ENCODE measurements at regions not wholly inside any gene's neighbourhood (a gene's known extent, or its start where the extent isn't known, plus 50 kb on each side); places are given as distances from the start of the nearest gene placed in this dataset.
"Not testable (repeated sequence)": the region's sequence is repeated elsewhere in the genome, so short reads cannot be mapped to it uniquely, and the experiment has no call there.

DNA sequence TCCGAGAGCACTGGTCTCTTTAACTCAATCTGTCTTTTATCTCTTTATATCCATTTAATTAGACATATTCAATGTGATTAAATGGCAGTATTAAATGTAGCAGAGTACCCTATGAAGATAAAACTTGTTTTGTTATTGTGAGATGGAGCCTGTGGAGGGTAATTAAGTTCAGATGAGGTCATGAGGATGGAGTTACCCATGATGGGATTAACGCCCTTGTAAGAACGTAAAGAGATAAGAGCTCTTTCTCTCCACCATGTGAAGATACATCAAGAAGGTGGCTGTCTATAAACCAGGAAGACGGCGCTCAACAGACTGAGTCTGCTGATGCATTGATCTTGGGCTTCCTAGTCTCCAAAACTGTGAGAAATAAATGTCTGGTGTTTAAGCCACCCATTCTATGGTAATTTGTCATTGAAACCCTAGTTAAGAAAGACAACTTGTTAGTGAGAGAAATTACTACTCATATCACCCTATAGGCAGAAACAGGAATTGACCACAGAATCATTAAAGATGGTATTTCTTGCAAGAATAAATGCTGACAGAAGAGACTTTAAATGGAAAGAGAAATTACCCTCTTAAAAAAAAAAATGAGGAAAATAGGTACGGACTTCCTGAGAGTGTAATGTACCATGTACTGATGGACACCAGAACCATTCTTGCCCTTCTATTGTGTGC lies 738.7 kb upstream of the CHAC2 start:
- Histone ChIP-seq H3K36me3 (no peaks in the 10 kb centered on the region), H3K4me1 (no peaks in the 10 kb centered on the region), H3K4me3 (no peak overlapping the region), H3K9me3 (no peaks in the 10 kb centered on the region), H3K27ac (no peak overlapping the region), H3K27me3 (no peaks in the 10 kb centered on the region)
- intact Hi-C loops (cut with DNase I; ENCODE audit: low total_unique reads), result no loop called here
- DNase-seq, result no peak
- TF ChIP-seq, protein P1, sequence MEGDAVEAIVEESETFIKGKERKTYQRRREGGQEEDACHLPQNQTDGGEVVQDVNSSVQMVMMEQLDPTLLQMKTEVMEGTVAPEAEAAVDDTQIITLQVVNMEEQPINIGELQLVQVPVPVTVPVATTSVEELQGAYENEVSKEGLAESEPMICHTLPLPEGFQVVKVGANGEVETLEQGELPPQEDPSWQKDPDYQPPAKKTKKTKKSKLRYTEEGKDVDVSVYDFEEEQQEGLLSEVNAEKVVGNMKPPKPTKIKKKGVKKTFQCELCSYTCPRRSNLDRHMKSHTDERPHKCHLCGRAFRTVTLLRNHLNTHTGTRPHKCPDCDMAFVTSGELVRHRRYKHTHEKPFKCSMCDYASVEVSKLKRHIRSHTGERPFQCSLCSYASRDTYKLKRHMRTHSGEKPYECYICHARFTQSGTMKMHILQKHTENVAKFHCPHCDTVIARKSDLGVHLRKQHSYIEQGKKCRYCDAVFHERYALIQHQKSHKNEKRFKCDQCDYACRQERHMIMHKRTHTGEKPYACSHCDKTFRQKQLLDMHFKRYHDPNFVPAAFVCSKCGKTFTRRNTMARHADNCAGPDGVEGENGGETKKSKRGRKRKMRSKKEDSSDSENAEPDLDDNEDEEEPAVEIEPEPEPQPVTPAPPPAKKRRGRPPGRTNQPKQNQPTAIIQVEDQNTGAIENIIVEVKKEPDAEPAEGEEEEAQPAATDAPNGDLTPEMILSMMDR (IDR thresholded peaks at IDR 0.05), result no peak

DNA sequence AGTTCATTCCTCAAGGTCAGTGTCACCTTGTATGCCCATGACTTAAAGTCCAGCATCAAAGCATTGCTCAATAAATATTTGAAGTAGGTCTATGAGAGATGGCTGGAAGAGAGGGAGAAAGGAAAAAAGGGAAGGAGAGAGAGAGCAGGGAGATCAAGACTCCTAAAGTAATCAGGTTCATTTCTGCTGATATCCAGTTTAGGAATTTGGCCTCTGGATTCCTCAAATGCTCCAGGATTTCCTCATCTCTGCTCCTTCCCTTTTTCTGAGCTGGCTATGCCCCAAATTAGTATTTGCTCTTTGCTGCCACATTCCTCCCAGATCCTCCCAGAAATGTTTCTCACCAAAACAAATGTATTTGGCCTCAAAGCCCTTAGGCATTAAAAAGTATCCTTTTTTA lies 739.4 kb upstream of the CHAC2 start:
- no peak overlapping the region for H3K27ac ChIP-seq

GRCh38 chr2:53022248-53022647 lies 745.4 kb upstream of the CHAC2 start:
- H3K36me3 ChIP-seq; H3K27me3 ChIP-seq; H3K4me3 ChIP-seq; DNase-seq; H3K4me1 ChIP-seq; H3K9me3 ChIP-seq; H3K27ac ChIP-seq; intact Hi-C loops (cut with DNase I; ENCODE audit: low total_unique reads): not testable (repeated sequence)

More for the DNA sequence above, 739.4 kb upstream of the CHAC2 start:
- DNase-seq, result no peak
- Histone ChIP-seq H3K27me3 (no peaks in the 10 kb centered on the region), H3K36me3 (no peaks in the 10 kb centered on the region), H3K4me1 (no peaks in the 10 kb centered on the region), H3K4me3 (no peak overlapping the region), H3K9me3 (no peaks in the 10 kb centered on the region)
- intact Hi-C loops (cut with DNase I; ENCODE audit: low total_unique reads), result no loop called here
- TF ChIP-seq, protein P1 (IDR thresholded peaks at IDR 0.05), result no peak

GRCh38 chr2:53021828-53022227 lies 745.8 kb upstream of the CHAC2 start:
- no peaks in the 10 kb centered on the region for H3K27me3 ChIP-seq
- H3K4me3 ChIP-seq, result no peak overlapping the region
- no peaks in the 10 kb centered on the region for H3K9me3 ChIP-seq
- DNase-seq, result no peak
- TF ChIP-seq, protein P1 (IDR thresholded peaks at IDR 0.05), result no peak
- H3K27ac ChIP-seq, result no peak overlapping the region
- no peaks in the 10 kb centered on the region for H3K4me1 ChIP-seq
- H3K36me3 ChIP-seq, result no peaks in the 10 kb centered on the region
- intact Hi-C loops (cut with DNase I; ENCODE audit: low total_unique reads), result no loop called here

- no peaks in the 10 kb centered on the region for H3K4me1 ChIP-seq
- H3K9me3 ChIP-seq, result no peaks in the 10 kb centered on the region
- H3K27ac ChIP-seq, result no peak overlapping the region
- no peak overlapping the region for H3K4me3 ChIP-seq
- no peaks in the 10 kb centered on the region for H3K27me3 ChIP-seq
- DNase-seq, result no peak
- intact Hi-C loops (cut with DNase I; ENCODE audit: low total_unique reads), result no loop called here
- TF ChIP-seq, protein P1 (IDR thresholded peaks at IDR 0.05), result no peak
- H3K36me3 ChIP-seq, result no peaks in the 10 kb centered on the region
Measured at GRCh38 chr2:53021292-53021691, 746.3 kb upstream of the CHAC2 start.

GRCh38 chr2:53018825-53019425 lies 748.7 kb upstream of the CHAC2 start:
- Histone ChIP-seq H3K36me3 (no peaks in the 10 kb centered on the region), H3K9me3 (no peaks in the 10 kb centered on the region), H3K27me3 (no peaks in the 10 kb centered on the region), H3K27ac (no peak overlapping the region), H3K4me3 (no peak overlapping the region), H3K4me1 (no peaks in the 10 kb centered on the region)
- intact Hi-C loops (cut with DNase I; ENCODE audit: low total_unique reads), result no loop called here
- no peak for DNase-seq
- TF ChIP-seq, protein P1 (IDR thresholded peaks at IDR 0.05), result no peak
